Dedifferentiated amniotic fluid mesenchymal stem cell (primary cell): ENCODE measurements at regions not wholly inside any gene's neighbourhood (a gene's known extent, or its start where the extent isn't known, plus 50 kb on each side); places are given as distances from the start of the nearest gene placed in this dataset.

Source experiments
- DNase-seq: peaks from one replicate; pipeline ENCODE4 v3.0.0-alpha.2; 2016; ENCODE audit errors: extremely low spot score

DNA sequence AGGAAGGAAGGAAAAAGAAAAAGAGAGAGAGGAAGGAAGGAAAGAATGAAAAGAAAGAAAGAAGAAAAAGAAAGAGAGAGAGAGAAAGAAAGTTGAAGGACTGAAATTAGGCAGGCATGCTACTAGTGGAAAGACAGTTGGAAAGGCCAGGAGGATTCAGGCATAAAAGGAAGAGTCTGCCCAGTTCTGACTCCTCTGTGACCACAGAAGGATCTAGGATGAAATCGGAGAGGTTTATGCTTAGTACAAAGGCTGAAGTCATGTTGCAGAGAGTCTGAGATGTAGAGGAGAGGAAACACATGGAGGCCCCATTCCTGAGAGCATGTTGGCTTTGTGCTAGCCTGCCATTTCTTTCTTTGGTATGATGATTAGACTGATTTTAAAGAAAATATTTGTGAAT is 246.5 kb upstream of the ARGLU1 start:
- no peak for DNase-seq

DNA sequence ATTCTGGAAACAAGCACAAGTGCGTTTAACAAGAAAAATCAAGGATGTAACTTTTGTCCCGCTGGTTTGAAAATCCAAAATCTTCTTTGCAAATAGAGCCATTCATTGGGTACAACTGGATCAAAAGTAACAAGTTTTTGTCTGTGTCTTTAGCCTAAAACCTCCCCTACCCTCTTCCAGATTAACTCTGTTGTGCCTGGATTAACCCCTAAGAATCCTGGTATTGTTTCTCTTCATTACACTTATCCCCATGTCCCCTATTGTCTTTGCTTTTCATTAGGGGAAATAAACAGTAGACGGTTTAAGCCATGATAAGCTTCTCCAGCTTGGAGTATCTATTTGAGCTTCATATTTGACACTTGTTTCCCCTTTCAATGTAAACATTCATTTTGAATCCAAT is 242.1 kb upstream of the ARGLU1 start:
- no peak for DNase-seq

GRCh38 chr13:106804991-106805390 is 237.1 kb upstream of the ARGLU1 start:
- no peak for DNase-seq

DNA sequence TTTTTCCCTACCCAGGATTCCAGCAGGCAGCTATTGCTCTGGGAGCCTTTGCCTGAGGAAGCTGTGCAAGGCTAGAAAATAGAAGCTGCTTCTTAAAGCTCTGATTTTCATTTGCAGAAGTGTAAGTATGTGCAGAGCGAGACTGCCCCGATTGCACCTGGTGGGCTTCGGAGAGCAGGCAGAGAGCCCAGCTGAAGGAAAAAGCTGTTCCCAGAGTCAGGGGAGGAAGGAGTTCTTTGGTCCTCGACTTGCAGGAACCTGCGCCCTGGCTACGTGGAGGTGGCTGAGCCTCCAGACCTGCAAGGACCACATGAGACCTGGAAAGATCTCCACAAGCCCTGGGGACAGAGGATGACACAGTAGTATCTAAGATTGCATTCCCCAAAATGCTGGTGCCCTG is 235.0 kb upstream of the ARGLU1 start:
- no peak for DNase-seq

- no peak for DNase-seq
Measured at GRCh38 chr13:106799781-106800335, 231.9 kb upstream of the ARGLU1 start.

- DNase-seq = no peak
Measured at GRCh38 chr13:106797081-106797640, 229.2 kb upstream of the ARGLU1 start.

DNA sequence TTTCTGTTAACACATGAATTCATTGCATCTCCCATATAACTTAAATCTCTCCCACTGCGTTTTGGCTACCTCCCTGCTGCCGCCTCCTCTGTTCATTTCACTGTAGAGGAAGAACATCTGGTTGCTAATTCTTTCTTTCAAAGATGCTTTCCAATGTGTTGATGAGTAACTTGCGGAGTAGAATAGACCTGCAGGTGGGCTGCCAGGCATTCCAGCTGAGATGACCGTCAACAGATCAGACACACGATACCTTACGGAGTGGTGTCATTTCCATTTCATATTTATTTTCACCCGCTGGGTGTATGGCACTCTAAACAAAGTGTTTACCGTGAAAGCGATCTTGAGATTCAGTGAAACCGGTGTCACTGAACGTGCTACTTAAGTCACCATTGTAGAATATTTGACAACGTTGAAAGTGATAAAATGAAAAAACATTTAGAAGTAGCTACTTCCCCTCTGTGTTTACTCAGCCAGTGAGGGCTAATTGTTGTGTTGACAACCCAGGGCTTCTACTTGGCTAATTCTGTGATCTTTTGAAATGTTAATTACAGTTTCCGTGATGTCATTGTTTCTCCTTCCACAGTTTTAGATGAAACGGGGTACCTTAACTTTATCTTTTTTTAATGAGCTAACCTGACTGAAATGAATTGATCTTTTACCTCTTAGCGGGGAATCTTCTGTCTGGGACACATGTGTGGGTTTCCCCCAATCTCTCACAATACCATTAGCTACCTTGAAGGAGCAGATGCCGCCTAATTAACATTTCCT is 228.5 kb upstream of the ARGLU1 start:
- no peak for DNase-seq

DNA sequence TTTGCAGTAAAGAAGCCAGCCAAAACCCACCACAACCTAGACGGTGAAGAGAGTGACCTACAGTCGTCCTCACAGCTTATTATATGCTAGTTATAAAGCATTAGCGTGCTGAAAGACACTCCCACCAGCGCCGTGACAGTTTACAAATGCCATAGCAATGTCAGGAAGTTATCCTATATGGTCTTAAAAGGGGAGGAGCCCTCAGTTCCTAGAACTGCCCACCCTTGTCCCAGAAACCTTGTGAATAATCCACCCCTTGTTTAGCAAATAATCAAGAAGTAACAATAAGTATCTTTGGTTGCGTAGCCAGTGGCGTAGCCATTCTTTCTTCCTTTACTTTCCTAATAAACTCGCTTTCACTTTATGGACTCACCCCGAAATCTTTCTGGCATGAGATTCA is 227.9 kb upstream of the ARGLU1 start:
- no peak for DNase-seq

DNA sequence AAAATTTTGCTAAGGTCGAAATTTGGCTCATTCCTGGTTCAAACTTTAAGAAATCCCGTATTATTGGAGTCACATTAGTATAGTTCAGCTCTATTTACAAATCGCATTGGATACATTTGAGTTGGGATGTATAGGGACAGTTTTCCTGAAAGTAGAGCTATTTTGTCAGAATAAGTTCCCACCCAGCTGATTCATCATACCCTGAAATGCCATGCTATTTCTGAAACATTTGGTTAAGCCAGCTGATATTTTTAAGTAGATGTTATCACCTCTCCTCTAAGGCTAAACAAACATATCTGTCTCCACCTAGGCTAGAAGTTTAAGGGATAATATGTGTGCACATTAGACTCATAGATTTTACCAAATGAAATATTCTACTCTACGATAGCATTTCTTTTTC is 226.2 kb upstream of the ARGLU1 start:
- DNase-seq = peak; percentile 55

DNA sequence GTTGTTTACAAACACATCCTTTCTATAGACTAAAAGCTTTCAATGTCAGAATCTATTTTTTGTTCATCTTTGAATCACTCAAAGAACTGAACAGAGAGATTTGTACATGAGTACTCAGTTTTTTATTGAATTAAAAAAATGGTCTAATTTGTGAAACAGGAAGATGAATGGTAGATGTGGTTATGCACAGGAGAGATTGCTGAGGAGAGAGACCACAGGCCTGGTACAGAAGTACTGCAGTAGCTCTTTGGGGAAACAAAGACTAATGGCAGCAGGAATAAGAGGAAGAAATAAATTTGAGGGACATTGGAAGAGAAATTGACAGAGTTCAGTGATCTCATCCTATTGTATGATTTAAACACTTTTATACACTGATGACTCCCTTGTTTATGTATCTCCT is 222.0 kb upstream of the ARGLU1 start:
- DNase-seq = no peak

- DNase-seq = no peak
Measured at GRCh38 chr13:106786006-106786563, 218.1 kb upstream of the ARGLU1 start.

DNA sequence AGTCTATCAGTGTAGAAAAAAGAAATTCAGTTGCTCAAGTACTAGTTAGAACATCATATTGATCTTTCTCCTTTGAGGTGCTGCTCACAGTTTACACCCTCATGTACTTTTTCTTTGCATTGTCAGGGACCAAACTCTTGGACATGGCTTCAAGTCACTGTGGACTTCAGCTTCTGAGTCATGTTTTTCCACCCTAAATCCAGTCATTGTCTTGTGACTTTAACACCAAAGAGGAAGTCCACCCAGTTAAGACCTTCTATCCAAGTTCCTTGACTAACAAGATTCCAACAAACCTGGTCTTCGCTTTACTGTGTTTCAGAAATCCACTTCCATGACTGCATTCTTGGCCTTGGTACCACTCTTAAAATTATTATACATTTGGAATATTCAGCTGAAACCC is 206.7 kb upstream of the ARGLU1 start:
- DNase-seq = no peak

DNA sequence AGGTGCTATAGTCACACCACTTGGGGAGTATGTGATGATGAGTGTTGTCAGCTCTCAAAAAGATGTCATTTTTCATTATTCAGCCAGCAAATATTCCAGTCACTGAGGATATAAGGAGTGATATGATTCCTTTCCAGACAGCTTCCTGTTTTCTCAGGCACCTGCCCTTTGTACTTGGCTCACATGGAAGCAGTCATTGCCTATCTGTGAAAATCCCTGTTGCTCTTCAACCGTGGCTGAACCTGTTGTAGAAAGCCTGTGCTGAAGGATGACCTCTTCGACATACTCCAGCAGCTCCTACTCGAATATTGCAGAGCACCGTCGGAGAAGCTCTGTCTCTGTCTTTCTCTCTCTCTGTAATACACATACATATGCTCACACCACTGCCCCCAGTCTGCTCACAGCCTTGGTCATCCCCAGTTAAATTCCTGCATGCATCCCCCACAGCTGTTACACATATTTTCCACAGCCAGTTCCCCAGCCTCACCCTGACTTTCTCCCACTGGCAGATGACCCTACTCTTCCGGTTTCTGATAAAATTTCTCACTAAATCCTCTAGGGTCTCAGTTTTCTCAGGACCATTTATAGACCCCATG is 204.2 kb upstream of the ARGLU1 start:
- DNase-seq = no peak

DNA sequence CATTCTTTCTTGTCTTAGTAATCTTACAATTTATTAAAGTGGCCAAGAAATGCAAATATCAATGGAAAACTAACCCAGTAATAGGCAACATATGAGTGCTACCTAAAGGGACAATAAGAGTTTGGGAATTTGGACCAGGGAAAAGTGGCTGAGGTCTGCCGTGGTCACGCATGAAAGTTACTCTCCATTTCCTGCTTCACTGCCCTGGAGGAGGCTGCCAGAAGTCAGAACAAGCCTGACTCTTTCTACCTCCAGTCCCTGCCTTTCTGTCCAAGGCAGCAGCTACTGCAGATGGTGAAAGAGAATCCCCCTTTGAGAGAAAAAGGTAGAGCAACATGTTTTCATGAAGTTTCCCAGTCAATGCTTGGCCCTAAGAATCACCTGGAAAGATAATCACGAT is 201.1 kb upstream of the ARGLU1 start:
- DNase-seq = no peak

GRCh38 chr13:106762708-106763107 is 194.8 kb upstream of the ARGLU1 start:
- no peak for DNase-seq

DNA sequence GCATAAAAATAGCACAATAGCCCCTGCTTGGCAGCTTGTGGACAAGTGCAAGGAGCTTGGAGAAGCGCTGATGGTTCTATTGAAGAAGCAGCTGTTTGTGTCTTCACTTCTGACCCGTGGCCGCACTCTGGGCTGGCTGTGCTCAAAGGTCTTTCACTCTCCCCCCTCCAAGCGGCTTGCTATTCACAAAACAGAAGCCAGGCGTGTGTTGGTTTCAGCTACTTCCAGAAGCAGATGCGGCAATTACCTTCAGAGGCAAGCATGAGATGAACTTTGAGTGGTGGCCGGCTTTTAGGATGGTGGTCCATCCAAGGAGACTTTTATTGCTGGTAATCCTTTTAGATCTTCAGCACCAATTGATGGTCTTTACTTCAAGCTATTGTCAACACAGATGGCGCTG is 188.5 kb upstream of the ARGLU1 start:
- DNase-seq = no peak

DNA sequence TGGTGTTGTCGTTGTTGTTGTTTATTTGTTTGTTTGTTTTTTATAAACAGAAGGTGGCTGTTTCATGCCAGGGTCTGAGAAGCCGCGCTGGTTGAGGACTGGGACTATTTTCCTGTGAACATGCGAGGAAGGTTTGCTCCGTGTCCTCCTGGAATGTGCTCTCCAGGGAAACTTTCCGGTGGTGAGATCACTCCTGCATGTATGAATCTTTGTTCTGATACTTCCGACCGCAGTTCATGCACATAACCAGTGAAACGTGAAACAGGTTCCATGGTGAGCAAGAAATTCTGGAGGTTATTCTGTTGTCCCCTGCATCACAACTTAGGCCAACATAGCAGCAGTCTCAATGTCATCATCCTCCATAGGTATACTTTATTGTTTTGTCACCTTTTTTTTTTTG is 187.6 kb upstream of the ARGLU1 start:
- no peak for DNase-seq

- DNase-seq = no peak
Measured at GRCh38 chr13:106753251-106753650, 185.3 kb upstream of the ARGLU1 start.

DNA sequence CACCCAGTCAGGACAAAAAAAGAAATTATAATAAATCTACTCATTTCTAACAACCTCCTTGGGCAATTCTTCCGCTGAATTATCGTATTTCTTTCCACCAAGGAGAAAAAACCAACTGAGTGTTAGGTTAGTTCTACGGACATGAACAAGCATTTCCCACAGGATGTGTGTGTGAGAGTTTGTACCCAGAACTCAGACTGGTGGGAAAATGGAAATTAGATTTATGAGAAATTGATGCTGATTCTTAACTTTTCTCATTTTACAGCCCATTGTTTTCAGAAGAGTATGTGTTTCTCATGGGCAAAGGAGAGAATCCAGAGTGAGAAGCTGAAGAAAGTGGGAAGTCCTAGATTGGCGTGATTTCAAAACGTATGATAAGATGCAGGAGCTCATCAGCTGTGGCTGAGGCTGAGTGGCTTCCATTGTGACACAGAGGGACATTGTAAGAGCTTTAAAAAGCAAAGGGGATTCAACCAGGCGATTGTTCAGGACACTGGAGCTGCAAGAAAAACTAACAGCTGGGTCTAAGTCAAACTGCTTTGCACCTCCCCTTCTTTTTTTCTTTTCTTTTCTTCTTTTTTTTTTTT is 184.7 kb upstream of the ARGLU1 start:
- no peak for DNase-seq

DNA sequence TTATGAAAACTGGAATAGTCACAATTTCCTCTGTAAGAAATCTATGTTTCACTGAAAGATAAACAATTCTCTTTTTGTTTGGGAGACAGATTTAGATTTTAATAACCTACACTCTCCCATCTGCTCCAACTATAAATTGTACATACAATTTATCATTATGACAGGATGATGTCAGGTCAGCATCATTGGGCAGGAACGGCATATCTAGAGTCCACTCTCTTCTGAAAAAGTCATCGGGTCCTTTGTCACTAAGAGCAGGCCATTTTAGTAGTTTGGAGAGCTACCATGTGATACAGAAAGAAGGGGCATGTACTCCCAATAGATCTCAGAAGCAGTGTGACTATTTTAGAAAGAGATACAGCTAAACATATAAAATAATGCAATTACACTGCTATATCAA is 180.8 kb upstream of the ARGLU1 start:
- no peak for DNase-seq

- DNase-seq = no peak
Measured at GRCh38 chr13:106744516-106744915, 176.6 kb upstream of the ARGLU1 start.

GRCh38 chr13:106738186-106738678 is 170.3 kb upstream of the ARGLU1 start:
- no peak for DNase-seq
